ENCODE measurements at regions not wholly inside any gene's neighbourhood (a gene's known extent, or its start where the extent isn't known, plus 50 kb on each side); places are given as distances from the start of the nearest gene placed in this dataset.

DNA sequence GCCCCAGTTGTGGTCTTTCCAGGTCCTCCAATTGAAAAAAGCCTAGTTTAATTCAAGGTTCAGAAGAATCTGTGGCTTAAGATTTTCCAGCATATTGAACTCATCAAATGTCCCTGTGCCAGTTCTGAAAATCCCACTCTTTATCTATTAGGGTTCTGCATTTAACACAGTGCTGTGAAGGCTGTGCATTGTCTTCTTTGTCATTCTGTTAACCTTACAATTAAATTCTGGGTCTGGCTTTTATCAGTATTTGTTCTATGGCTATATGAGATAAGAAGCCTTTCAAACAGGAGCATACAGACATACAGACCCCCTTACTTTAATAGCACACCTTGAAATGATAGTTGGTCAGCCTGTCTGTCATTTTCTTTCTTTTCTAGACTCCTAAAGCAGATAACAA lies 362.1 kb upstream of the DACH1 start:
- Histone ChIP-seq H3K27me3 (replicated peaks; ENCODE audit: control insufficient read depth, insufficient read depth, low read length) (no peaks in the 10 kb centered on the region), H3K4me3 (ENCODE audit: low read depth, low read length) (no peak overlapping the region), H3K4me1 (no peaks in the 10 kb centered on the region), H3K9me3 (no peaks in the 10 kb centered on the region), H3K36me3 (ENCODE audit: control insufficient read depth, insufficient read depth, low read length) (no peaks in the 10 kb centered on the region)
- Mint-ChIP-seq H3K27ac (ENCODE audit: unreplicated experiment) (no peak overlapping the region), H3K36me3 (ENCODE audit: insufficient read depth, unreplicated experiment) (no peaks in the 10 kb centered on the region), H3K9me3 (ENCODE audit: unreplicated experiment) (no peaks in the 10 kb centered on the region), H3K4me1 (ENCODE audit: low read depth, unreplicated experiment) (no peaks in the 10 kb centered on the region), H3K4me3 (ENCODE audit: unreplicated experiment) (no peak overlapping the region), H3K27me3 (ENCODE audit: insufficient read depth, unreplicated experiment) (peaks cover 3% of the 10 kb centered on the region)
- POLR2A ChIA-PET = no interaction called here
- no TSS peak for BruUV-seq (replicated peaks)
- CTCF ChIA-PET = no interaction called here
- intact Hi-C loops (cut with micrococcal nuclease; ENCODE audit: unreplicated experiment) = no loop called here
- no peak for DNase-seq
- TF ChIP-seq, protein P1, sequence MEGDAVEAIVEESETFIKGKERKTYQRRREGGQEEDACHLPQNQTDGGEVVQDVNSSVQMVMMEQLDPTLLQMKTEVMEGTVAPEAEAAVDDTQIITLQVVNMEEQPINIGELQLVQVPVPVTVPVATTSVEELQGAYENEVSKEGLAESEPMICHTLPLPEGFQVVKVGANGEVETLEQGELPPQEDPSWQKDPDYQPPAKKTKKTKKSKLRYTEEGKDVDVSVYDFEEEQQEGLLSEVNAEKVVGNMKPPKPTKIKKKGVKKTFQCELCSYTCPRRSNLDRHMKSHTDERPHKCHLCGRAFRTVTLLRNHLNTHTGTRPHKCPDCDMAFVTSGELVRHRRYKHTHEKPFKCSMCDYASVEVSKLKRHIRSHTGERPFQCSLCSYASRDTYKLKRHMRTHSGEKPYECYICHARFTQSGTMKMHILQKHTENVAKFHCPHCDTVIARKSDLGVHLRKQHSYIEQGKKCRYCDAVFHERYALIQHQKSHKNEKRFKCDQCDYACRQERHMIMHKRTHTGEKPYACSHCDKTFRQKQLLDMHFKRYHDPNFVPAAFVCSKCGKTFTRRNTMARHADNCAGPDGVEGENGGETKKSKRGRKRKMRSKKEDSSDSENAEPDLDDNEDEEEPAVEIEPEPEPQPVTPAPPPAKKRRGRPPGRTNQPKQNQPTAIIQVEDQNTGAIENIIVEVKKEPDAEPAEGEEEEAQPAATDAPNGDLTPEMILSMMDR (IDR thresholded peaks at IDR 0.05; ENCODE audit: insufficient read depth in 1 of 2, low read depth in 1 of 2, low read length in 1 of 2, severe bottlenecking in 1 of 2, unreplicated experiment in 1 of 2) = no peak

DNA sequence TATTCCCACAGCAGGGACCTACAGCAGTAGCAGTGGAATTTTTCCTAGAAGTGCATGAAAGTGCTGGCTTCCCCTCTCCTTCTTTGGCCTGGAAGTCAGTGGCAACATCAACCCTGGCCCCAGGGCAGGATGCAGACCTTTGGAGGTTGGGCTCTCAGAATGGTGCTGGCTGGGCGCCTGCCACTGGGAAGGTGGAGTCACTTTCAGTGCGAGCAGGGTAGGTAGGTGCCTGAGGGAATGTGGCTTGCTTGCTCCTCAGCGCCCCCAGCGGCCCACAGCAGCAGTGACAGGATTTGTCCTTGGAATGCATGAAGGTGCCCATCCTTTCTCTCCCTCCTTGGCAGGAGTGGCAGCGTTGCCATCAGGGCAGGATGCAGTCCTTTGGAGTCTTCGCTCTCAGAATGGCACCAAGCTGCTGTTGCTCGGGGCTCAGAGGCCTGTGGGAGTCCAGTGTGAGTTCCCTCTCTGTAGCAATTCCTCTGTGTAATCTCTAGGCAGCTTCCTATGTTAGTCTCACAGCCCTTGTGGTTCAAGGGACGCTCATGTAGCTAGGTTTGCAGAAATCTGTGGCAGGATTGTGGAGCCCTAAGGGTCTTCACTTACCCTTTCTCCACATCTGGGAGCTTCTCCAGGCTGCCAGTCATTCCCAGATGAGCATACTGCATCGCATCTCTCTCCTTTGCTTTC lies 354.4 kb upstream of the DACH1 start:
- H3K9me3 Mint-ChIP-seq (ENCODE audit: unreplicated experiment) = no peaks in the 10 kb centered on the region
- H3K9me3 ChIP-seq = no peaks in the 10 kb centered on the region
- ChIA-PET POLR2A (no interaction called here), CTCF (no interaction called here)
- no peak overlapping the region for H3K4me3 Mint-ChIP-seq (ENCODE audit: unreplicated experiment)
- H3K27ac Mint-ChIP-seq (ENCODE audit: unreplicated experiment) = no peak overlapping the region
- H3K27me3 Mint-ChIP-seq (ENCODE audit: insufficient read depth, unreplicated experiment) = no peaks in the 10 kb centered on the region
- no TSS peak for BruUV-seq (replicated peaks)
- TF ChIP-seq, protein P1 (IDR thresholded peaks at IDR 0.05; ENCODE audit: insufficient read depth in 1 of 2, low read depth in 1 of 2, low read length in 1 of 2, severe bottlenecking in 1 of 2, unreplicated experiment in 1 of 2) = peak; percentile 82 to 91
- intact Hi-C loops (cut with micrococcal nuclease; ENCODE audit: unreplicated experiment) = loop anchor here (1.0 kb wide), 1 partner anchor 345 kb away; no protein-coding TSS in a partner anchor
- H3K4me1 Mint-ChIP-seq (ENCODE audit: low read depth, unreplicated experiment) = no peaks in the 10 kb centered on the region
- no peaks in the 10 kb centered on the region for H3K4me1 ChIP-seq
- H3K4me3 ChIP-seq (ENCODE audit: low read depth, low read length) = no peak overlapping the region
- H3K36me3 ChIP-seq (ENCODE audit: control insufficient read depth, insufficient read depth, low read length) = no peaks in the 10 kb centered on the region
- DNase-seq = peak; percentile 66 to 69
- no peaks in the 10 kb centered on the region for H3K36me3 Mint-ChIP-seq (ENCODE audit: insufficient read depth, unreplicated experiment)
- no peaks in the 10 kb centered on the region for H3K27me3 ChIP-seq (replicated peaks; ENCODE audit: control insufficient read depth, insufficient read depth, low read length)

DNA sequence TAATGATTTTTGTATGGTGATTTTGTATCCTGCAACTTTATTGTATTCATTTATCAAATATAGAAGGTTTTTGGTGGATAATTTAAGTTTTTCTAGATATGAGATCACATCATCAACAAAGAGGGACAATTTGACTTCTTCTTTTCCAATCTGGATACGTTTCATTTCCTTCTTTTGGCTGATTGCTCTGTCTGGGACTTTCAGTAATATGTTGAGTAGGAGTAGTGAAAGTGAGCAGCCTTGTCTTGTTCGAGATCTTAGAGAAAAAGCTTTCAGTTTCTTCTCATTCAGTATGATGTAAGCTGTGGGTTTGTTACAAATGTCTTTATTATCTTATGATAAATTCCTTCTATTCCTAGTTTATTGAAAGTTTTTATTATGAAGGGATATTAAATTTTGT lies 352.0 kb upstream of the DACH1 start:
- Mint-ChIP-seq H3K4me3 (ENCODE audit: unreplicated experiment) (no peak overlapping the region), H3K27me3 (ENCODE audit: insufficient read depth, unreplicated experiment) (peaks cover 8% of the 10 kb centered on the region), H3K36me3 (ENCODE audit: insufficient read depth, unreplicated experiment) (no peaks in the 10 kb centered on the region), H3K9me3 (ENCODE audit: unreplicated experiment) (no peaks in the 10 kb centered on the region), H3K4me1 (ENCODE audit: low read depth, unreplicated experiment) (no peaks in the 10 kb centered on the region), H3K27ac (ENCODE audit: unreplicated experiment) (no peak overlapping the region)
- DNase-seq = no peak
- H3K36me3 ChIP-seq (ENCODE audit: control insufficient read depth, insufficient read depth, low read length) = no peaks in the 10 kb centered on the region
- H3K4me3 ChIP-seq (ENCODE audit: low read depth, low read length) = no peak overlapping the region
- ChIA-PET POLR2A (no interaction called here), CTCF (no interaction called here)
- H3K9me3 ChIP-seq = no peaks in the 10 kb centered on the region
- TF ChIP-seq, protein P1 (IDR thresholded peaks at IDR 0.05; ENCODE audit: insufficient read depth in 1 of 2, low read depth in 1 of 2, low read length in 1 of 2, severe bottlenecking in 1 of 2, unreplicated experiment in 1 of 2) = no peak
- no peaks in the 10 kb centered on the region for H3K4me1 ChIP-seq
- intact Hi-C loops (cut with micrococcal nuclease; ENCODE audit: unreplicated experiment) = no loop called here
- BruUV-seq (replicated peaks) = no TSS peak
- no peaks in the 10 kb centered on the region for H3K27me3 ChIP-seq (replicated peaks; ENCODE audit: control insufficient read depth, insufficient read depth, low read length)
